AG10803 (cell line): ENCODE measurements at regions not wholly inside any gene's neighbourhood (a gene's known extent, or its start where the extent isn't known, plus 50 kb on each side); places are given as distances from the start of the nearest gene placed in this dataset.
A peak's percentile ranks its signal among the peaks of the same experiment; 100 is the strongest.

Experiments
- DNase-seq: peaks from one replicate; pipeline ENCODE4 v3.0.0; 2010; ENCODE audit warnings: low read depth
- H3K4me3 ChIP-seq: 2 replicates; pipeline ENCODE4 v1.5.1; 2011; ENCODE audit warnings: mild to moderate bottlenecking, low read length, control low read depth
- TF ChIP-seq, protein P1 (sequence below): conservative IDR thresholded peaks from 2 replicates; pipeline ENCODE4 v1.5.1; 2011; ENCODE audit warnings: mild to moderate bottlenecking, low read length, control low read depth, inconsistent platforms

DNA sequence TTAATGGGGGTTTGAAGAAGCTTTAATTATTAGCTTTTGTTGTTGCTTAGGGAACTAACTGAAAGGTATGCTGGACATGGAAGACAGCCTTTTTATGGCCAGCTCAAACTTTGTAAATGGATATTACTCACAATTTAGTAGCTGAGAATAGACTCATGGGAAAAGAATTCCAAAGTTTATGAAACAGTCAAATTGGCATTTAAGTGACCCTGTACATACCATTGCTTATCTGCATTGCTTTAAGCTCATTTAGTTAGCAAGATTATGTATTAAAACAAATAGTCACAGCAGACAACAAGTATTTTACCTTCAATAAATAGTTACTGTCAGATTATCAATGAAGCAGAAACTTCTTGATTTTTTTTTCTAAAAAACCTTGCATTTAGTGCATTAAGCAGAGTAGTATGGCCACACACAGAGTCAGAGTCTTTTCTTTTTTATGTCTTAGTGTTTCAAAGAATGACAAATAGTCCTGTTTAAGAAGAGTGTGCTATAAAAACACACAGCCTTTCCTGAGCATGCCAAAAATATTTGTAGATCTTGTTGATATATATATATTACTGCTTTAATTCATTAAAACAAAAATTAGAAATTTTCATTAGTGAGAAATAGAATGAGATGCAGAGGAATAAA, 102.2 kb downstream of the TTC6 start:
- DNase-seq, result peak; percentile 42
- no peak overlapping the region for H3K4me3 ChIP-seq
- TF ChIP-seq, protein P1, sequence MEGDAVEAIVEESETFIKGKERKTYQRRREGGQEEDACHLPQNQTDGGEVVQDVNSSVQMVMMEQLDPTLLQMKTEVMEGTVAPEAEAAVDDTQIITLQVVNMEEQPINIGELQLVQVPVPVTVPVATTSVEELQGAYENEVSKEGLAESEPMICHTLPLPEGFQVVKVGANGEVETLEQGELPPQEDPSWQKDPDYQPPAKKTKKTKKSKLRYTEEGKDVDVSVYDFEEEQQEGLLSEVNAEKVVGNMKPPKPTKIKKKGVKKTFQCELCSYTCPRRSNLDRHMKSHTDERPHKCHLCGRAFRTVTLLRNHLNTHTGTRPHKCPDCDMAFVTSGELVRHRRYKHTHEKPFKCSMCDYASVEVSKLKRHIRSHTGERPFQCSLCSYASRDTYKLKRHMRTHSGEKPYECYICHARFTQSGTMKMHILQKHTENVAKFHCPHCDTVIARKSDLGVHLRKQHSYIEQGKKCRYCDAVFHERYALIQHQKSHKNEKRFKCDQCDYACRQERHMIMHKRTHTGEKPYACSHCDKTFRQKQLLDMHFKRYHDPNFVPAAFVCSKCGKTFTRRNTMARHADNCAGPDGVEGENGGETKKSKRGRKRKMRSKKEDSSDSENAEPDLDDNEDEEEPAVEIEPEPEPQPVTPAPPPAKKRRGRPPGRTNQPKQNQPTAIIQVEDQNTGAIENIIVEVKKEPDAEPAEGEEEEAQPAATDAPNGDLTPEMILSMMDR, result no peak

DNA sequence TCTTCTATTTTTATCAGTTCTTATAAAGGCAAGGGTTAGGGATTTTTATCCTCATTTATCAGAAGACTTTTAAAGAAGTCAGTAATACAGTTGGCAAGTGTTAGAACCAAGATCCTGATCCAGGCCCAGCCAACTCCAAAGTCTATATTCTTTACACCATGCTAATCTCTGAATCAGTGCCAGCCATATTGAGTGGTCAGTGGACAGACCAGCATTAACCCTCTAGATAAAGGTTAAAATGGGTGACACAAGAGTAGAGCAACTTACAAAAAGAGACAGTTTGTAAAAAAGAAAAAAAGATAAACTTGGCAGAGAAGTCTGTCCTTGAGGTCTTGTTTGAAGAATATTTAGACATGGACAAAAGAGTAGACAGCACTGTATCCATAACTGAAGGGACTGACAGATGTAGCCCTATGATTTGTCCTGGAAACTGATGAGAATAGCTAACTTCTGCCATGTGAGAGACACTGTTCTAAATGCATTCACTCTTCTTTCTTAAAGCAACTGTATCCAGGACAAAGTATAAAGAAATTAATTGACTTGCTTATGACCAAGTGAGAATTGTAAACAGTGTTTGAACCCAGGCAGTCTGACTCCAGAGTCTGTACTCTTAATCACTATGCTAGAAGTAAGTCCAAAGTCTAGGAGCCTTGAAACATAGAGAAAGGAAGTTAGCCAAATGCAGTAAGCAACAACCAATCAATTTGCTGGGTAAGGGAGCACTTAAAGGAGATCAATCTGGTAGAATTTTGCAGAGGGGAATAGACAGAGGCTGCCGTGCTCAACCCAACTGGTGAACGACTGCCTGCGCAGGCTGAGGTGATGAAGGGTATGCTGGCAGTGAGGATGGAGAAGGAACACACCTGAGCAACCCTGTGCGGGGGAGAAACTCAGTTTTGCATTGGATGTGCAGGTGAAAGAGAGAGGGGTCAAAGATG, 103.7 kb downstream of the TTC6 start:
- H3K4me3 ChIP-seq, result no peak overlapping the region
- TF ChIP-seq, protein P1, result no peak
- no peak for DNase-seq

GRCh38 chr14:37707716-37708115, 112.3 kb downstream of the TTC6 start:
- TF ChIP-seq, protein P1, result no peak
- no peak for DNase-seq
- H3K4me3 ChIP-seq, result no peak overlapping the region

- DNase-seq, result peak; percentile 29
- H3K4me3 ChIP-seq, result no peak overlapping the region
- TF ChIP-seq, protein P1, result no peak
These were observed 113.1 kb downstream of the TTC6 start for GRCh38 chr14:37708481-37708880.

GRCh38 chr14:37709419-37710195, 114.2 kb downstream of the TTC6 start:
- no peak overlapping the region for H3K4me3 ChIP-seq
- TF ChIP-seq, protein P1, result peak; percentile 72
- peak; percentile 28 for DNase-seq

GRCh38 chr14:37711356-37711830, 116.0 kb downstream of the TTC6 start:
- H3K4me3 ChIP-seq, result no peak overlapping the region
- DNase-seq, result no peak
- TF ChIP-seq, protein P1, result no peak
